HG02943 (cell line): ENCODE measurements at regions not wholly inside any gene's neighbourhood (a gene's known extent, or its start where the extent isn't known, plus 50 kb on each side); places are given as distances from the start of the nearest gene placed in this dataset.

Experiments
- ATAC-seq: cut with Tn5 transposase; IDR thresholded peaks from one replicate; pipeline ENCODE4 v1.9.1; 2021; ENCODE audit warnings: mild to moderate bottlenecking, low read depth, moderate library complexity; ENCODE audit not compliant: unreplicated experiment

GRCh38 chr13:99722931-99723330 is 221.7 kb downstream of the TM9SF2 start:
- ATAC-seq: no peak

DNA sequence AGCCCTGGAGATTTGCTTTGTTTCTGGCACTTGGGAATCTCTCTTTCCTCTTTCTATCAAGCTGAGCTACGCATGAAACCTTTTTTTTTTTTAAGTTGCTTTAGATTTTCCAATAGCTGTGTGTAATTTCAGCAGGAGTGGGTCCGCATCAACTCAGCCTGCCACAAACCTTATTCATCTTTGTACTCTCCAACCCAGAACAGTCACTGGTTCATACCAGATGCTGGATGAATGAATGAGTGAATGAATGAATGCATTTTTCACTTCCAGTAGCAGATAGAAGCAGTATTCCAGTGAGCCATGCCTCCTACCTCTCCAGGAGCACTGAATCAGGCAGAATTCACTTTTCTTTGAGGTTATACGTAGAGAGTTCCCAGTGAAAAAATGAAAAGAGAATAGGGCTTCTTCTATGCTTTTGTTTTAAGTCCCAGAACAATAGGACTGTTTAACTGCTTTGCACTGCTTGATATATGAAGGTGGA is 221.1 kb downstream of the TM9SF2 start:
- ATAC-seq: no peak

- no peak for ATAC-seq
Measured at GRCh38 chr13:99721606-99722337, 220.5 kb downstream of the TM9SF2 start.

DNA sequence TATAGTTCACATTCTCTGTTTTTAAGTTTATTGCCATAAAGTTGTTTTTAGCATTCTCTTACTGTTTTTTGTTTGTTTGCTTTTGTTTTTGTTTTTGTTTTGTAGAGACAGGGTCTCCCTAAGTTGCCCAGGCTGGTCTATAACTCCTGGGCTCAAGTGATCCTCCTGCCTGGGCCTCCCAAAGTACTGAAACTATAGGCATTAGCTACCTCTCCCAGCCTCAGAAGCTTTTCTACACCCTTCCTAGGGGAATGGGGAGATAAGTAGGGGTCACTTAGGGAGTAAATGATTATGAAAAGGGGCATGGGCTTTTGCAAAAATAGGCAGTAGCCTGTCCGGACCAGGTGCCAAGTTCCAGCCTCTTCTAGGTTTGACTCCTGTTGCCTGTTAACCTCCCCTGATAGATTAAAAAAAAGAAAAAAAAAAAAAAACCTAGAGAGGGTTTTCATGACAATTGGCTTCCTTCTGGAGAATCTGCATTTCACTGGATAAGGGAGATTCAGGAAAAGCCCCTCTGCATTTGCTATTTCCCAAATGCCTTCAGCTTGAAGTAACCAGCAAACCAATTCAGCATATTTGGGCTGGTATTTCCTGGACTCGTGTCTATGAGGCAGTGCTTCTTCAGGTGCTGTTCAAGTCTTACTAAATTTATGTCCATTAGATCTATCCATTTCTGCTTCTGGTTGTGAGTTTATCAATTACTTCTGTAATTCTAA is 216.8 kb downstream of the TM9SF2 start:
- no peak for ATAC-seq

GRCh38 chr13:99709134-99709533 is 207.9 kb downstream of the TM9SF2 start:
- no peak for ATAC-seq

- ATAC-seq: no peak
Measured at GRCh38 chr13:99704390-99704789, 203.1 kb downstream of the TM9SF2 start.

DNA sequence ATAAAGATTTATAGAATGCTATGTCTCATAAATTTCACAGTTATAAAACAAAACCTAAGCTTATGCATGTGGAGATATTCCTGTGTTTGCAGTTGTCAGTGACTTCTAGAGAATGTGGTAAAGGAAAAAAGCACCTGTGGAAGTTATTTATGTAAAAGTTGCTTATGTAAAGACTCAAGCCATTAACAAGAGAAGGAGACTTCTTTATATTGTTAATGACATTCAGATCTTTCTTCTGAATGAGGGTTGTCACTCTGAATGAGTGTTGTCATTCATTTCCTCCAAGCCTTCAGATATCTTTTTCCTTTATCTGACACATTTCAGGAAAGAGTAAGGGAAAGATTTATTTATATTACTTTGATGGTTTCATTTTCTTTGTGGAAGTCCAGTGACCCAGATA is 202.6 kb downstream of the TM9SF2 start:
- ATAC-seq: no peak

DNA sequence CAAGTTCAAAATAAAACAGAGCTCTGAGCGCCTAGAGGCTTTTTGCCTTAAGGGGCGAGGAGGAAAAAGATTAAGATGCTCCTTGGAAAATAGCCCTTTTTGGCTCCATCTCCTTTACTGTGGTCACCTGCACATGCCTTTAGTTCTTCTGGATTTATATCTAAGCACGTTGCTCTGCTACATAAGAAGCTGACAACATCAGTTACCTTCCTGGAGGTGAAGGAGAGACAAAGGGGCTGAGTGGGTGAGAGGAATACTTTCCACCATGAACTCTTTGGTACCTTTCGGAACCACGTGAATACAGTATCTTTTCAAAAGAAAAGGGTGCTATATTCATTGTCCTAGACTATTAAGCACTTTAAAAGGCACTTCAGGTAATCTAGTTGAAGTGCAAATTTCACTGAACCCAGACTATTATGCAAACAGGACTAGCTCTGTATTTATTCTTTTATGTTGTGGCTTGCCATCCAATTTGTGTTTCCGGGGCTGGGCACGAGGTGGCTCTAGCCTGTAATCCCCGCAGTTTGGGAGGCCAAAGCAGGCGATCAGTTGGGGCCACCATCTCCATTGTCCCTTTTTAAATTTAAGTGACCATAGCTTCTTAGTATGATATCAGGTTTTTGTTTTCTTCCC is 201.5 kb downstream of the TM9SF2 start:
- no peak for ATAC-seq

- ATAC-seq: no peak
Measured at GRCh38 chr13:99700468-99700867, 199.2 kb downstream of the TM9SF2 start.

- ATAC-seq: no peak
Measured at GRCh38 chr13:99698816-99699099, 197.5 kb downstream of the TM9SF2 start.

GRCh38 chr13:99698010-99698815 is 196.9 kb downstream of the TM9SF2 start:
- ATAC-seq: no peak

DNA sequence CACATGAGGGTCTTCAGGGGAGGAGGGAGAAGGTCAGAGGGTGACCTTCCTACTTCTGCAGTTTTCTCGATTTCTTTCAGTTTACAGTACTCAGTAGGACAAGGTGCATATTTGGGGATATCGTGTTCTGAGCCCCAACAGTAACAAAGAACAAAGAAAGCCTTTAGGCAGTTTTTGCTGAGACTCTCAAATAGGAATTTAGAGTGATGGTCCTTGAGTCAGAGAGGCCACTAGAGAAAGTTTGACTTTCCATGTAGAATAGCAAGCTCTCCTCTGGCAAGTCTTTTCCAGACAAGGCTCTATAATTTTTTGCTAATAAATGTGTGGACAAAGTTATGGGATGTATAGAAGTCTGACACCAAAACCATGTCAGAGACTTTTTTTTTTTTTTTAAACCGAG is 194.6 kb downstream of the TM9SF2 start:
- ATAC-seq: no peak

DNA sequence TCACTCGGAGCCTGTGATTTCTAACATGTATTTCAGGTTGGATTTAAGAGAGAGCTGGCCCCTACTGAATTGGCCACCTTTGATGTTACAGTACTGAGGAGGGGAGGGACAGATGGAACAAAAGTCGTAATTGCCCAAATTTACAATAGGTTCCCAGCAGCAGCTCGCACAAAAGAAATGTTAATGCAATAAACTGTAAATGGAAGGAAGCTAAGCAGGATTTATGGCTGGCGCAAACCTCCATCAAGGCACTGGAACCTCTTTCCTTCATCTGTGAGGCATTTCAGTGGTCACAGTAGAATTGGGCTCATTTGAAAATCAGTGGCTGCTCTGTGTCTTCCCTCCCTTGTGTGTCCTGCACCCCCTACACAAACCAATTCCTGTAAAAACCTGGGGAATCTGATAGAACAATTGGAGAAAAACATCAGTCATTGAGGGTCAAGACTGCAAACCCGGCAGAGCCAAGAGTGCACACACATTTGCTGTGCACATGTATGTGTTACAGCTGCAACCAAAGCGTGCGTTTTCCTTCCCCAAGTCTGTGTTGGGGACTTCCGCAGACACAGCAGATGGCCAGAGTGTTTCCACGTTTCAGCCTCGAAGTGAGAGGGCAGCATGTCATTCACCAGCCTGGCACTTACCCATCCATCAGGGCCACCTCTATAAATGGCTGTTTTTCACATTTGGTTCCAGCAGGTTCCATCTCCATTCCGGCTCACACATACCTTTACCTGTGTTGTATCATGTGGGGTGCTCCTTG is 192.8 kb downstream of the TM9SF2 start:
- ATAC-seq: no peak

DNA sequence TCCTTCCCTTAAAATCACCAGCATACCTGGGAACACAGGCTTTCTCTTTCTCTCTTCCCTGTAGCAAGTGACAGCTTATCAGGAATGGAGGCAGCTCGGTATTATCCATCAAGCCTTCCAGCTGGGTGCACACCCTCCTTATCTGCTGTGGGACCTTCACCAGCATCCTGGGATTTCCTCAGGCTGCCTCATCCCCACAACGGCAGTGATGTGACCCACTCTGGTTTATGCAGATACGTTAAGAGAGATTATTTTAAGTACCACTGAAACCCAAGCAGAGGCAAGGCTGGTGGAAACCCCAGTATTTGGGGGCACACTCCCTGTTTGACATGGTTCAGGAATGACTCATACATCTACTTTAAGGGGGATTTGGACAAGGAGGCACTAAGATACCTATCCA is 192.1 kb downstream of the TM9SF2 start:
- no peak for ATAC-seq

GRCh38 chr13:99692854-99693253 is 191.6 kb downstream of the TM9SF2 start:
- ATAC-seq: no peak

- no peak for ATAC-seq
Measured at GRCh38 chr13:99691552-99691951, 190.3 kb downstream of the TM9SF2 start.

GRCh38 chr13:99690426-99691174 is 189.3 kb downstream of the TM9SF2 start:
- ATAC-seq: no peak

- no peak for ATAC-seq
Measured at GRCh38 chr13:99689955-99690354, 188.7 kb downstream of the TM9SF2 start.

GRCh38 chr13:99688776-99689175 is 187.5 kb downstream of the TM9SF2 start:
- ATAC-seq: no peak
